HG03097 (cell line): ENCODE measurements at regions not wholly inside any gene's neighbourhood (a gene's known extent, or its start where the extent isn't known, plus 50 kb on each side); places are given as distances from the start of the nearest gene placed in this dataset.
A peak's percentile ranks its signal among the peaks of the same experiment; 100 is the strongest.

Experiments
- ATAC-seq: cut with Tn5 transposase; IDR thresholded peaks from one replicate; pipeline ENCODE4 v1.9.1; 2021; ENCODE audit not compliant: unreplicated experiment, low FRiP score

DNA sequence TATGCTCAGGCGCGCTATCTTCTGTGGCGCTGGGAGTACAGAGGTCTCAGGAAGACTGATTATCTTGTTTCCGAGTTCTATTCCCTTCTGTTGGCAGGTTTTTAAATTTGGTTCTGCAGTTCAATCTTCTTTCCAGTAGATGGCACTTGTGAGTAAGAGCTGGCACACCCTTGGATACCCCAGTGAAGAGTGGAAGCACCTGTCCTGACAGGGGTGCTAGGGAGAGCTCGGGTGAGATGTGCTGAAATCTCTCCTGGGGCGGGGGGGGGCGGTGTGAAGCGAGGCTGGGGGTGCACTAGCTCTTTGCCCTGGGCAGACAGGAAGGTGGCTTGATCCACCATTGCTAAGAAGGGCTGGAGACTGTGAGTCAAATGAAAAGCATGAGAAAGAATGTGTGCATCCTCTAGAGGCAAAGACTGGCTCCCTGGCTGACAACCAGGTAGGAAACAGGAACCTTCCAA, 679.9 kb upstream of the CCDC179 start:
- peak; percentile 81 for ATAC-seq

DNA sequence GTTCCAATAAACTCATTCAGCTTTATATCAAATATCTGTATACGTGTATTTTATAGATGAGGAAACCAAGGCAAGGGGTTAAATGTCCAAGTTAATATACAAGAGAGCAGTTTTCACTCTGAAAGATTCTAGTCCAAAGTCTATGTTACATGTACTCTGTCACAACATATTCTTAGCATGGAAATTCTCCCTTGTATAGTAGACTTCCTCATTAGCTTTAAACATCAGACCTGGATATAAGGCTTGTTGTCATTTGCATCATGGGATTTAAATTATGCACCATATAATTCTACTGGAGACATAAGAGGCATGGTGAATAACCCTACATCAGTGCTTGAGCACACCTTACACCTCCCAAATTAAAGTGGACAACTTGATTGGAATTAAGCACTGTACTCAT, 681.9 kb upstream of the CCDC179 start:
- no peak for ATAC-seq

DNA sequence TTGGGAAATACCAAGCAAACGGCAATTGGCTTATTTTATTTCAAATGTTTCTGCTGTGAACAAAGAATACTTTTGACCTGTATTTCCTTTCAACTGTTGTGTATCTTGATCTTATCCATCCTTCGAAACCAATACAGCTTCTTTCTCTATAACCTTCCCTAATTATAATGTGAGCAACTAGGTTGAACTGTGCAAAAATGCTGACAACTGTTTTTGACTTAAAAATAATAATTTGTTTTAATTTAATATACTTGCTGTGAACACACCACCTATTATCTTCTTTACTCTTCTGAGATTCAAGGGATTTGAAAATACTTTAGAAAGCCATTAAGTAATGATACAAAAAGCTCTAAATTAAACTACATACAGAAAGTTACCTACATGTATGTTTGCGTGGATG, 682.5 kb upstream of the CCDC179 start:
- no peak for ATAC-seq

DNA sequence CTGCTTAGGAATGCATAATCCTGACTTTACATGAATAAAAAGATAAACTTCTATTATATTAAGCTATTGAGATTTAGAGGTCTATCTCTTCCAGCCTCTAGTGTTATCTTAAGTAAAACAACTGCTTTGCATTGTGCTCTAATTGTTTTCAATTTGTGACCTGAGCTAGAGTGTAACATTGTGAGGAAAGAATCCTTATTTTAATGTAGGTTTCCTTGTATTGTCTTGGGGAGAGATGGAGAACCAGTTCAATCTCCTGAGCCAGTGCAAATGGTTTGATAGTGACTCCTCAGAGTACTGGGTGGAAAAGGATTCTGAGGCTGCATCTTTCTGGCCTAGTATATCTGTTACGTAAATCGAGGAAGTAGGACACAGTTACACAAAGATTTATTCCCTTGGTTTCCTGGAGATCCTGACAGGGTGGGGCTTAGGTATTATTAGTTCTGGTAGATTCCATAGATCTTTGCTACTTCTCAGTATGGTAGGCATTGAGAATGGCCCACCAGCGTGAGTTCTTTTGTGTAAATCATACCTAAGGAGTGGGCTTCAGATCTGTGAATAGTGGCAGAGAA, 683.5 kb upstream of the CCDC179 start:
- ATAC-seq = no peak

DNA sequence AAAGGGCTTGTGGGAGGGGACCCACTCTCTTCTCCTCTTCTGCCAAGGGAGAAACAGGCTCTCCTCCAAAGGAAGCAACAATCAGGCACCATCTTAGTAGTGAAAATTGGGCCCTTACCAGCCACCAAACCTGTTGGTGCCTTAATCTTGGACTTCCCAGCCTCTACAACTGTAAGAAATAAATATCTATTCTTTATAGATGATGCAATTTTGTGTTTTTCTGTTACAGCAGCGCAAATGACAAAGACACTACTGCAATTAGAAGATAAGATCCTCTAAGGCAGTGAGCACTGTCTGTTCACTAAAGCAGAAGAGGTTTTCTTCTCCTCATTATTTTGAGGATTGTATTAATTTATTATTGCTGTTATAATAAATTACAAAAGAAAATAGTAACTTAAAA, 691.4 kb upstream of the CCDC179 start:
- ATAC-seq = no peak

DNA sequence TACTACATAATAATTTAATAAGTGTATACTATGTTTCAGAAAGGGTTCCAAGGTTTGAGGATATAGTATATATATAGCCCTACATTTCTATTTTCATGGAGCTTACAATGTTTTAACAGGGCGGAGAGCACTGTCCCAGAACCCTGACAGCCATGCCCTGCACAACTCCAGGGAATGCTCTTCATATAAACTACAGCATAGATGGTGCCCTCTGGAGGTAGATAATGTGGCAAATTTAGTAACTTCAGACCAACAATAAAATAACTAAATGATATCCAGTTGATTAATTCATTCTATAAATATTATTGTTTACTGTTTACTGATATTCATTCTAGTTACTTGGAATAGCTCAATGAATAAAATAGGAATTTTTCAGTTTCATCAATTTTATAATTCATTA, 693.7 kb upstream of the CCDC179 start:
- no peak for ATAC-seq

DNA sequence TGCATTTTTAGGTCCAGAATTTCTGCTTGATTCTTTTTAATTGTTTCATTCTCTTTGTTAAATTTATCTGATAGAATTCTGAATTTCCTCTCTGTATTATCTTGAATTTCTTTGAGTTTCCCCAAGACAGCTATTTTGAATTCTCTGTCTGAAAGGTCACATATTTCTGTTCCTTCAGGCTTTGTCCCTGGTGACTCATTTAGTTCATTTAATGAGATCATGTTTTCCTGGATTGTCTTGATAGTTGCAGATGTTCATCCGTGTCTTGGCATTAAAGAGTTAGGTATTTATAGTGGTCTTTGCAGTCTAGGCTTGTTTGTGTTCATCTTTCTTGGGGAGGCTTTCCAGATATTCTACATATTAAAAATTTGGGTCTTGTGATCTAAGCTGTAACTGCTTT, 694.8 kb upstream of the CCDC179 start:
- no peak for ATAC-seq

DNA sequence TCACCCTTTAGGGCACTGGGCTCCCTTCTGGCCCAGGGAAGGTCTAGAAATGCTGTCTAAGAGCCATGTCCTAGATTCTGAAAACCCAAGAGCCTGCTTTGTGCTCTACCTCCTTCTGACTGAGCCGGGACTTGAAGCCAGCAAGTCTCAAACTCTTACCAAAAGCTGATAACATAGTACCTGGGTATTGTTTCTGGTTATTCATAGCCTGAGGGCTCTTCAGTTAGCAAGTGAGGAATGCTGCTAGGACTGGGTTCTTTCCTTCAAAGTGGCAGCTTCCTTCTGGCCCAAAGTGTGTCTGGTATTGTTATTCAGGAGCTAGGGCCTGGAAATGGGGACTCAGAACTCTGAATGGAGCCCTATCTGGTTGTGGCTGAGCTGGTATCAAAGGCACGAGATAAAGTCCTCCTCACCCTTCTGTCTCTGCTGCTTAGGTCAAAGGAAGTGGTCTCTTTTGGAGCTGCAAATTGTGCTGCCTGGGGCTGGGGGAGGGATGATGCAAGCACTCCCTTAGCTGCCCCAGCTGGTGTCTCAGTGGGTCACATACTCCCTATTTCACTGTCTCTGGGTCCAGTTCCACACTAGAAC, 696.0 kb upstream of the CCDC179 start:
- no peak for ATAC-seq

DNA sequence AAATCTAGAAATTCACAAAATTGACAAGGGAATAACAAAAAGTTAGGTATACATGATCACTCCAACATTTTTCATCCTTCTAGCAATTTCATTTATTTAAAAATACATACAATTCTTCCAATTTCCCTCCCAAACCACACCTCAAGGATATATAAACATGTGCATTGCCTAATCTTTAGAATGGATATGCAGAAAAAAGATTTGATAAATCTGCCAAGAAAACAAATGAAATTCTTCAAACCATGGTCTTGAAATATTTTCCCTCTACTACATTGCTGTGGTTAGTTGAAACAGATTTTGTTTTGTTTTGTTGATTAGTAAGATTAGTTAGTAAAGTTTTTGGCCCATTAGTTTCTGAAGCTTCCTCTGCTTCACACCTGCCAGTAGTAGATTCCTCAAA, 703.3 kb upstream of the CCDC179 start:
- no peak for ATAC-seq

DNA sequence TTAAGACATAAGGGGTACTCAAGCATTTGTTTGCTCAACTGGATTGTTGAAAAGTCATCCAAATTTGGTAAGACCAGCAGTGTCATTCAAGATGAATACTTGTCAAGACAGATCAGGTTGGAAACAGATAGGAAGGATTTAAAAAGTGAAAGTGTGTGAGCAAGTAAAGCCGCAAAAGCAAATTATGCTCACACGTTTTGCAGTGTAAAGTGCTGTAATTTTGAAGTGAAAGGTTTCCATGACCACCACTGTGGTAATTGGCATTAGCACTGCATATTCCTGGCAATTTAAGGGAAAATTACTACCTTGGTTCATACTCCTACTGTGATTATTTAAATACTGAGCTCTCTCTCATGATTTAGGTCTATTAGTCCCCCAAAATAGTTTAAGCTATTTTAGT, 704.1 kb upstream of the CCDC179 start:
- no peak for ATAC-seq

DNA sequence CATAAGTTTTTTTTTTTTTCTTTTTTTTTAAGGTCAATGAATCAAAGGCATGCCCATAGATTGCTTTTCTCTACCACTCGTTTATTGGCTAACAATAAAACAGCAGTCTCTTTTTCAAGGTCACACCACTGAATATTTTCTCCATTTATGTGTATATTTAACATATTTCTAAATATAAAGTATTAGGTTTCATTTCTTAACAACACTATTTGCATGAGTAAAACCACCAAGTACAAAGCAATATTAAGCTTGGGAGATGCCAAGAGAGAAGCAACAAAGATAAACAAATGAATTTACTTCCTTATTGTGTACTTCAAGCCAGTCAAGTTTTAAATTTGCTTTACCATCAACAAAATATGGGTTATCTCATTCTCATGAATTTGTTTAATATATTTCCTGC, 708.9 kb upstream of the CCDC179 start:
- ATAC-seq = peak; percentile 8

DNA sequence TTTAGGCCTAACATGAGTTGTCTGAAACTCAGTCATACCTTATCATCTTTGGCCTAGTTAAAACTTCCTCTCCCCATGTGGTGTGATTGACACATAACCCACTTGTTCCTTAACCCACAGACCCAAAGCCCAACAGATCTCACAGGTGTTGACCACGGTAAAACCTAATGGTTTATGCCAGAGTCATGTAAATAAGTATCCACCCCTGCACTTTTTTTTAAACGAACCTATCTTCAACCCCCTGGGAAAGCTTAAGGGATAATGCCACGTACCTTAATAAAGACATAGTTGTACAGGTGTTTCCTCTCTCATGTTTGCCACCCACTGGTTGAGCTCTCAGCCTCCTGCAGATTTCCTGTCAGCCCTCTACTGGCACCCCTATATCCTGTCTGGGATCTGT, 709.3 kb upstream of the CCDC179 start:
- peak; percentile 54 for ATAC-seq

DNA sequence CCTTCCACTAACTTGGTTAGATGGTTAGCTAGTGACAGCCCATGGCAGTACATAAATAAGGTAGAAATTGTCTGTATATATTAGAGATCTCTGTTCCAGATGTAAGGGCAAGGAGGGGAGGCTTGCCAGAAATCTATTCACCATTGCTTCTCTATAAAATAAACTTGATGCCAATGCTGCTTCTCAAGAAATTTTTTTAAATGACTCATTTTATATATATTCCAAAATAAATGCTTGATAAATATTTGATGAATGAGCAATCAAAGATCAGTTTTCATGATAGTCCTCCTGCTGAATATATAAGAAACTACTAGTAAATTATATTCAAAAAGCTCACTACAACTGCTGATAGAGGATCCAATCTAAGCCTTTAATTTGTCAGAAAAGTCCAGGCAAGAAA, 710.6 kb upstream of the CCDC179 start:
- ATAC-seq = no peak

DNA sequence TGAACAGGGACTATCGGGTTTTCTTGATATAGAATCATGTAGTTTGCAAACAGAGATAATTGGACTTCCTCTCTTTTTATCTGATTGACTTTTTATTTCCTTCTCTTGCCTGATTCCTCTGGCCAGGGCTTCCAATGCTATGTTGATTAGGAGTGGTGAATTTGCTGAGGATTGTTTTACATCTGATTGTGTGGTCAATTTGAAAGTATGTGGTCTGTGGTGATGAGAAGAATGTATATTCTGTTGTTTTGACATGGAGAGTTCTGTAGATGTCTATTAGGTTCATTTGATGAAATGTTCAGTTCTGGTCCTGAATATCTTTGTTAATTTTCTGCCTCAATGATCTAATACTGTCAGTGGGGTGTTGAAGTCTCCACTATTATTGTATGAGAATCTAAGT, 713.2 kb upstream of the CCDC179 start:
- ATAC-seq = no peak

DNA sequence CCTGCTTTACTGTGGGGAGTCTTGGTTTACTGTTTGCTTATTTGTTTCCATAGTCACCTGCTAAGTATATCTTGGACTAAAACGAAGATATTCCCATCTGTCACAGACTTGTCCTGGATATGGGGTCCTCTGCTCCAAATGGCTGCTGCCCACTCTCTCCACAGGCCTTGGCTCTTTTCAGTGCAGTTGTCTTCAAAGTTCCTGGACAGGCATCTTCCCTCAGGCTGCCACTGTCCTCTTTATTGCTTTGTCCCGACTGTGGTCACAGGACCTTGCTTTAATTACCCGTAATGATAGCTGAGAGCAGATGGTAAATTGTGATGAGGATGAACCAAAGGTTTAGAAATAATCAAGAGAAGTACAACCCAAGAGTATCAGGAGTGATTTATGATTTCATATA, 713.9 kb upstream of the CCDC179 start:
- no peak for ATAC-seq

DNA sequence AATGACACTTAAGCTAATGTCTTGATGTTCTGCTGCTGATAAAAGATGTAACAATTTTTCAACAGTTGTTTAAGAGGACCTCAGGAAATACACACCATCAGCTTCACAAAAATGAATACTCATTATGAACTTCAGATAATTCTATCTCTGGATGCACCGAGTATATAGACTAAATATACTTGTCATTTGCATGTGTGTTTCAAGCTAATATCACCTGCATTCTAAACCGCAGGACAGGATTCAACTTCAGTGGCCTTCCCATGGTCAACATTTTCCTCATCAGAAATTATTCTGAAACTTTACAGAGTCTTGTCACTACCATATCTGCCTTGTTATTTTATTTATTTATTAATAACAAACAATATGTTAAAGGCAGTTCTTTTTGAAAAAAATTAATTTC, 717.0 kb upstream of the CCDC179 start:
- ATAC-seq = no peak

DNA sequence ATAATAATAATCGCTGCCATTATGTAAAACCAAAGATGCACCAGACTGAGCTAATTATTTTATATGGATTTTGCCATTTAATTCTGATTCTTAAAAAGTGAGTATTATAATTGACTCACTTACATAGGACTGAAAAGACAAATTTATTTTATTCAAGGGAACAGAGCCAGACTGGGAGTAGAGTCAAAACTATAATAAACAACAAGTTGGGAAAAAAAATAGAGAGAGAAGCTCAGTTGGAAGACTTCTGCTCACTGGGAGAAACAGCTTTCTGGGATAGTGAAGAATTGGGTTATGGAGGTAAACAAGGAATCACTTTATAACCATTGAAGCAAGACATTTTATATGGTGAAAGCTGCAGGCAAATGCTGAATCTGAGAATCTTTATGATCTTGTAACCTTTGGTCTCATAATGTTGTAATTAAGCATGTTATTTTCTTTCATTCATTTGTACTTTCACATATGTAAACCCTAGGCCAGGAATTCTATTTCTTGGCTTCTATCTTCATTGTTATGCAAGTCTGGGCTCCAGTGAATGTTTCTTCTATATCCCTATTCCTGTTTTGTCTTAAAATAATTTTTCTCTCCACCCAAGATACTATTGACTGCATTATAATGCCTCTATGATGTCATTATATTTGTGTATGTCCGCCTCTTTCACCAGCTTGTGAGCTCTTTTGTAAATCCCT, 725.3 kb upstream of the CCDC179 start:
- no peak for ATAC-seq

DNA sequence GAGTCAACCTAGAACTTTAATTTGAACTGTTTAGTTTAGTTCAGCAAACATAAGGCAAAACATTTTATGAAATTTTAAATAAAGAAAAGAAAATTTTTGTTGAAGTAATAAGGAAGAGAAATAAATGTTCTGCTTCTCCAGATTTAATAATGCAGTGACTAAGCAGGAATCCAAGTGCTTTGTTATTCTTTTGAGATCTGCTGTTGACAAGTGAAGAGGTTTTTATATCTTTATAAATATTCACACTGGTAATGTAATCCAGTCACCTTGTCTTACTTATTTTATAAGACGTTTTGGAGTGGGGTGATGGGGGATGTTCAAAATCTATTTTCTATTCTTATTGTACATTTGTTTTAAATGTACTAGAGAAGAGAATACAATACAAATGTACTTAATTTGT, 725.9 kb upstream of the CCDC179 start:
- no peak for ATAC-seq

DNA sequence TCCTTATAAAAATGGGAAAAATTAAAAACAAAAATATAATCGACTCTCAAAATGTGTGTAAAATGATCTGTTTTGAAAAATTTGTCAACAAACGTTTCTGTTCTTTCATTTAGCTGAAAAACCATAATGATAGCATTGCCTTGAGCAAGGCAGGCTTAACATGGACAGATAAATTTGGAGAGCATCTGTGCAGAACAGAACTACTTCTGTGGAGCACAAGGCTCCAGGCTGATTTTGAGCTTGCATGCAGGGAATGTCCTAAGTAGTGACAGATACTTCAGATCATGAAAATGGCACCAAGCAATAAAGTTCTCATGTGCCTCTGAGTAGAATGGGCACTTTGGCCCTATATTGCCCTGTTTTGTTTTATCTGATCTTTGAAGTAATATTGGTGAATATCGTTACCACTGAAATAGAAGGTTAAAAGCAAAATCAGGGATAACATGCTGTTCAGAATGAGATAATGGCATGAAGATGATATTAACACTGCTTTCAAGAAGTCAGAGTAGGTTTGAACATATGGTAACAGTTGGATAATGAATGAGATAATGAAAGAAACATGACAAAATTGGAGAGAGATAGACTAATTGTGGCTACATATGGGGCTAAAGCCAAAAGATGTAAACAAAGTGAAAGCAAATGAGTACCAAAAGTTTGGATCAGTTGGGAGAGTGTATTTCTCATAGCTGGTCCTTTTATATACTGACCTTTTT, 730.5 kb upstream of the CCDC179 start:
- no peak for ATAC-seq

DNA sequence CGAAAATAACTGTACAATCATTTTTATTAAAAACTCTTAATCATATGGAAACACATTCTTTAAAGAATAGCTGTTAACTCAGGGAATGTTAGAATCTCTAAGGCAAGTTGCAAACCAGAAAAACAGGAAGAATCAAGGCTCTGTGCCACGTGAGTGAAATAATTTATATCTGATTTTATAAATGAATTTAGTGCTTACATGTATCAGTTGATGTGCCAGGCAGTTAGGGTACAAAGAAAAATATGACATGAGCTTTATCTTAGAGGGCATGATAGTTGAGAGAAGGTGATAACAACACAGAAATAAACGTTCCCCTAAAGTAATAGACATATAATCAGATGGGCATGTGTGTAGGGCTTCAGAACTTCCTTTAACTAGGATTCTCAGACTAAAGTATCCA, 734.5 kb upstream of the CCDC179 start:
- no peak for ATAC-seq

DNA sequence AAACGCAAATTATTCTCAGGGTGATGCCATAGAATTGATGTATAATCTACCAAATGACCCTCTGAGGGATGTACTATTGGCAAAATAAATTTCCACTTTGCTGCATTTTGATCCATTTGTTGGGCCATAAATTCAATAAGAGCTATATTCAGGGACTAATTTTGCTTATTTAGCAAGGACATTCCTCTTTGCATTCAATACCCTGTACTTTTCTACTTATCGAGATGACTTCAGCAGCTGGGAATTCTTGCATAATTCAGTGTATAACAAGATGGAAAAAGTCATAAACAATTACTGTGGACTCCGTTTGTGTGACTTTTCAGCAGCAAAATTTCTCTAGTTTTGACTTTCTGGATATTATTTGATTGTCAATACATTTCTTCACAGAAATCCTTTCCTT, 744.7 kb upstream of the CCDC179 start:
- no peak for ATAC-seq

DNA sequence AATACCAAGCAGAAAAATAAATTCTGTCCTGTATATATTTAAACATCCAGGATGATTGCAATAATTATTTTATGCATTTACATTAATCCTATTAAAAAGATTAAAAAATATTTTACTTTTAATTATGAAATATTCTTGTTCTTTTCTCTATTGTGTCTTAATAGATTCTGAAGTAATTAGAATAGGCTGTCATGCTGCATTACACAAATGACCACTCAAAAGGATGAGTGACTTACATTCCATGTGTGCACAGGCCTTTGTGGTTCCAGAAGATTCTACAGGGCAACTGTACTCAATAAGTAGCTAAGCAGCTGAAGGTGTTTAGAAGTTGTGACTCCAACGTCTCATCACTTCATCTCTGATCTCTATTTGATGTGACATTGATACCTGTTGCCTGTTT, 745.9 kb upstream of the CCDC179 start:
- ATAC-seq = no peak
